Natural killer cell treated with Interleukin-12 subunit alpha and Interleukin-12 subunit beta and Interleukin-15 and Interleukin-18, amount 100 ng/mL, for 72 hours (primary cell): ENCODE measurements at regions not wholly inside any gene's neighbourhood (a gene's known extent, or its start where the extent isn't known, plus 50 kb on each side); places are given as distances from the start of the nearest gene placed in this dataset.

Experiments
- ATAC-seq, 2 donors: fragments of 150-1000 bp; cut with Tn5 transposase in 1 of 2; sonication (Bioruptor Pico), chemical (Tn5 transposase) in 1 of 2; 2 replicates each; pipeline ENCODE4 v1.10.0; 2021
- DNase-seq: peaks from one replicate; pipeline ENCODE4 v3.0.0; 2022; ENCODE audit warnings: low spot score
- H3K27ac Mint-ChIP-seq, 2 donors: 1 replicate in 1 of 2; 2 replicates in 1 of 2; pipeline ENCODE4 v1.8.0; 2022; ENCODE audit warnings: mixed read lengths in 2 of 2, mild to moderate bottlenecking in 1 of 2, moderate library complexity in 1 of 2
- H3K27me3 Mint-ChIP-seq, 2 donors: 1 replicate in 1 of 2; 2 replicates in 1 of 2; pipeline ENCODE4 v1.8.0; 2022; ENCODE audit warnings: mixed read lengths in 2 of 2
- H3K36me3 Mint-ChIP-seq: one replicate; pipeline ENCODE4 v1.8.0; 2022; ENCODE audit warnings: mixed read lengths
- H3K4me1 Mint-ChIP-seq, 2 donors: 1 replicate in 1 of 2; 2 replicates in 1 of 2; pipeline ENCODE4 v1.8.0; 2022; ENCODE audit warnings: low read depth in 2 of 2, mixed read lengths in 2 of 2, mild to moderate bottlenecking in 1 of 2
- H3K4me3 Mint-ChIP-seq: one replicate; pipeline ENCODE4 v1.8.0; 2022; ENCODE audit warnings: mixed read lengths
- H3K9me3 Mint-ChIP-seq: 2 replicates; pipeline ENCODE4 v1.8.0; 2022; ENCODE audit warnings: mixed read lengths

GRCh38 chr1:4083231-4084047 lies 183.4 kb upstream of the C1orf174 start:
- Mint-ChIP-seq H3K27me3 (peaks cover 9 to 20% of the 10 kb centered on the region in 2 donors), H3K9me3 (no peaks in the 10 kb centered on the region), H3K4me3 (no peak overlapping the region), H3K36me3 (no peaks in the 10 kb centered on the region), H3K27ac (no peak overlapping the region), H3K4me1 (no peaks in the 10 kb centered on the region)
- no peak for DNase-seq
- no peak for ATAC-seq

DNA sequence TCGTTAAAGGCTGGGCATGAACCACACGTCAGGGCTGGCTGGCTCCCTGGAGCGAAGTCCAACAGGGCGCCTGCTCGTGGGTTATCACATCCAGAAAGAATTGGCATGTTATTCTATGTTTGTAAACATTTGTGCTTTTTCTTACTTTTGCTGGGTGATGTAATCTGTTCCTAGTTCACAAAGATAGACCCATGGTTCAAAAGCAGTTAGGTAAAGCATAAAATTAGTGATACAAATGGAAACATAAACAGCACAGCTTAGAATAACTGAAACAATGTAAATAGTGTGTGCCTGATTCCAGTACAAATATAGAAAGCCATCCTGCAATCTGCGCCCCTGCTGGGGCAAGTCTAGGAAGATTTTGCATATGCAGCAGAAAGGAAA lies 184.0 kb upstream of the C1orf174 start:
- ATAC-seq (no peak), DNase-seq (no peak)
- Mint-ChIP-seq H3K9me3 (no peaks in the 10 kb centered on the region), H3K36me3 (no peaks in the 10 kb centered on the region), H3K27ac (no peak overlapping the region), H3K27me3 (peaks cover 9 to 20% of the 10 kb centered on the region in 2 donors), H3K4me3 (no peak overlapping the region), H3K4me1 (no peaks in the 10 kb centered on the region)

GRCh38 chr1:4084446-4084845 lies 184.4 kb upstream of the C1orf174 start:
- DNase-seq, result no peak
- H3K9me3 Mint-ChIP-seq, result no peaks in the 10 kb centered on the region
- no peak for ATAC-seq
- H3K36me3 Mint-ChIP-seq, result no peaks in the 10 kb centered on the region
- H3K4me3 Mint-ChIP-seq, result no peak overlapping the region
- H3K27ac Mint-ChIP-seq, result no peak overlapping the region
- peaks cover 9 to 20% of the 10 kb centered on the region in 2 donors for H3K27me3 Mint-ChIP-seq
- no peaks in the 10 kb centered on the region for H3K4me1 Mint-ChIP-seq

GRCh38 chr1:4084896-4085295 lies 184.8 kb upstream of the C1orf174 start:
- DNase-seq (no peak), ATAC-seq (no peak)
- H3K9me3 Mint-ChIP-seq, result no peaks in the 10 kb centered on the region
- H3K4me3 Mint-ChIP-seq, result no peak overlapping the region
- no peak overlapping the region for H3K27ac Mint-ChIP-seq
- H3K4me1 Mint-ChIP-seq, result no peaks in the 10 kb centered on the region
- peaks cover 9 to 20% of the 10 kb centered on the region in 2 donors for H3K27me3 Mint-ChIP-seq
- no peaks in the 10 kb centered on the region for H3K36me3 Mint-ChIP-seq

DNA sequence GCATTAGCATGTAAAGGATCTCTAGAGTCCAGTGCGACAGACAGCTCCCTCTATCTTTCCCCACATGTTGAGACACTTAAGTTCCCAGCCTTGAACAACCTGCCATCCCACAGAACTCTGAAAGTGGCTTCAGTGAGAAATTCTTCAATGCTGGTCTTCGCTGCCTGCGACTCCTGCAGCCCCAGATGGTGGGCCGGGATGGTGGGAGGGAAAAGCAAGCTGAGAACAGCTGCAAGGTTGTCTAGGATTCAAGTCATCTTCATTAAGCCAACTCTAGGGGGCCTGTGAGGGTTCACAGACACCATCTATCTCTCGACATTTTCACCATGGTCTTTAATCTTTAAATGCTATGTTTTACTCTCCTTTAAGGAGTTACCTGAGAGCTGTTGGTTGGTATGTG lies 185.5 kb upstream of the C1orf174 start:
- H3K4me3 Mint-ChIP-seq, result no peak overlapping the region

GRCh38 chr1:4086085-4086850 lies 186.2 kb upstream of the C1orf174 start:
- peaks cover 9 to 12% of the 10 kb centered on the region in 2 donors for H3K27me3 Mint-ChIP-seq
- H3K9me3 Mint-ChIP-seq, result no peaks in the 10 kb centered on the region
- no peak overlapping the region for H3K27ac Mint-ChIP-seq
- no peak for DNase-seq
- H3K4me1 Mint-ChIP-seq, result no peaks in the 10 kb centered on the region
- ATAC-seq, result no peak
- no peak overlapping the region for H3K4me3 Mint-ChIP-seq
- H3K36me3 Mint-ChIP-seq, result no peaks in the 10 kb centered on the region

More for the DNA sequence above, 185.5 kb upstream of the C1orf174 start:
- no peaks in the 10 kb centered on the region for H3K4me1 Mint-ChIP-seq
- H3K36me3 Mint-ChIP-seq, result no peaks in the 10 kb centered on the region
- H3K9me3 Mint-ChIP-seq, result no peaks in the 10 kb centered on the region
- DNase-seq (no peak), ATAC-seq (no peak)
- H3K27me3 Mint-ChIP-seq, result peaks cover 9 to 16% of the 10 kb centered on the region in 2 donors
- H3K27ac Mint-ChIP-seq, result no peak overlapping the region

- Mint-ChIP-seq H3K4me1 (no peaks in the 10 kb centered on the region), H3K9me3 (no peaks in the 10 kb centered on the region)
These were observed 186.8 kb upstream of the C1orf174 start for GRCh38 chr1:4086921-4087320.

DNA sequence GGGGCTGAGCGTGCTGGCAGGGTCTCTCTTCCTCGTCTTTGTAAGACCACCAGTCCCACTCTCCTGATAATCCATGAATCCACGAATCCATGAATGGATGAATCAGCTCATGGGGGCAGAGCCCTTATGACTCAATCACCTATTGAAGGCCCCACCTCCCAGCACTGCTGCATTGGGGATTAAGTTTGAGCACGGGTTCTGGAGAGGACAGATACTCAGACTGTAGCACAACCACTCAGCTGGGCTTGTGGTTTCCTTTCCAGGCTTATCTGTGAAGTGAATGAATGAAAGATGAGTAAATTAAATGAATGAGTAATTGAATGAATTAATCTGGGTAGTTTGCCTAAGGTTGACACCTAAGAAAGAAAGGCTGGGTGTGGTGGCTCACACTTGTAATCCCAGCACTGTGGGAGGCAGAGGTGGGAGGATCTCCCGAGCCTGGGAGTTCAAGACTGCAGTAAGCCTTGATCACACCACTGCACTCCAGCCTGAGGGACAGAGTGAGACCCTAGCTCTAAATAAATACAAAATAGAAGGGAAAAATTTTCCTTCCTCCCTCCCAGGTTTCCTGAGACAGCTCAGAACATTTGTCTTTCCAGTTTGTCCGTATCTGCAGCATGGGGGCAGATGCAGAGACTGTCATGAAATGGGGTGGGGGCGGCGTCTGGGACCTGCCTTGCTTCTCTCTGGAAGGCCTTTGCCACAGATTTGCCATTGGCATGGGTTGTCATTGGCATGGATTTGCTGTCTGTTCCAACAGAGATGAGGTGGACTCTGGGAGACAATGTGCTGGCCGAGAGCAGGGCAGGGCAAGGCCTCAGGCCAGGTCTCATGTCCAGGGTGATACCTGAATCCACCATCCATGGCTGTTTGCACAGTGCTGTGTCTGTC lies 187.7 kb upstream of the C1orf174 start:
- Mint-ChIP-seq H3K36me3 (no peaks in the 10 kb centered on the region), H3K4me1 (no peaks in the 10 kb centered on the region), H3K27ac (no peak overlapping the region), H3K4me3 (no peak overlapping the region), H3K27me3 (peaks cover 9 to 12% of the 10 kb centered on the region in 2 donors), H3K9me3 (no peaks in the 10 kb centered on the region)
- DNase-seq (no peak), ATAC-seq (peak in 1 of 2 donors; percentile 9)

More at GRCh38 chr1:4086921-4087320, 186.8 kb upstream of the C1orf174 start:
- no peak for DNase-seq
- peaks cover 9 to 12% of the 10 kb centered on the region in 2 donors for H3K27me3 Mint-ChIP-seq
- no peak for ATAC-seq
- no peak overlapping the region for H3K27ac Mint-ChIP-seq
- H3K36me3 Mint-ChIP-seq, result no peaks in the 10 kb centered on the region
- no peak overlapping the region for H3K4me3 Mint-ChIP-seq

GRCh38 chr1:4088676-4089075 lies 188.6 kb upstream of the C1orf174 start:
- Mint-ChIP-seq H3K9me3 (no peaks in the 10 kb centered on the region), H3K27me3 (peaks cover 9 to 12% of the 10 kb centered on the region in 2 donors), H3K36me3 (no peaks in the 10 kb centered on the region), H3K4me3 (no peak overlapping the region), H3K4me1 (no peaks in the 10 kb centered on the region), H3K27ac (no peak overlapping the region)
- no peak for DNase-seq
- no peak for ATAC-seq

DNA sequence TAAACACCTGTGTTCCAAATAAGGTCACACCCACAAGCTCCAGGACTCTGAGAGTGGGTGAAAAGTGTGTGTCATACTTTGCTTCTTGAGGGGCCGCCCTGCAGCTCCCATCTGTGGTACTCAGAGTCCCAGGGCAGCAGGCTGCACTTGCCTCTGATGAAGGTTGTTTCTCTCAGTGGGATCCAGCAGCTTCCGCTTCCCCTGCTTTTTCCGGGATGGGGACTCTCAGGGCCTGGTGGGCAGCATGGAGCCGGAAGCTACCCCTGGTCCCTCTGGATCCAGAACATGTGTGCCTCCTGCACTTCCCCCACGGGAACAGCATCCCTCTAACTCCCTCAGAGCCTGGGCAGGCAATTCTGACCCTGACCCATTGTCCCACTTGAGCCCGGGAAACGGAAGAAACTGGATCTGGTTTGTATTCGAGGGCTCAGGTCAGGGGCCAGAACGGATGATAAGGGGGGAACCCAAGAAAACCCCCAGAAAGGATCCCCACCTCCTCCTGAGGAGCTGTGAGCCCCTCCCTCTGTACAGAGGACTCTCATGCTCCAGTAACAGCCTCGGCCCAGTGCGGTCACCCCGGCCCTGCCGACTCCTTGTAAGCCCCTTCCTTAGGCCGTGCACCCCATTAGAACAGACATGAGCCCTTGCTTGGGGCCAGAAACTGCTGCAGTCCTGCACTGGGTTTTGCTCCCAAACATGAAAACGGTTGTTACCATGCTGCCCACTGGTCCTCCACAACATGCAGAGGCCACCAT lies 189.5 kb upstream of the C1orf174 start:
- ATAC-seq (no peak), DNase-seq (no peak)
- Mint-ChIP-seq H3K36me3 (no peaks in the 10 kb centered on the region), H3K27me3 (peaks cover 6 to 7% of the 10 kb centered on the region in 2 donors), H3K4me3 (no peak overlapping the region), H3K9me3 (no peaks in the 10 kb centered on the region), H3K27ac (no peak overlapping the region), H3K4me1 (no peaks in the 10 kb centered on the region)

- H3K27ac Mint-ChIP-seq, result no peak overlapping the region
- no peaks in the 10 kb centered on the region for H3K36me3 Mint-ChIP-seq
- no peak overlapping the region for H3K4me3 Mint-ChIP-seq
- DNase-seq (no peak), ATAC-seq (no peak)
- no peaks in the 10 kb centered on the region for H3K4me1 Mint-ChIP-seq
- H3K9me3 Mint-ChIP-seq, result no peaks in the 10 kb centered on the region
- peaks cover 3 to 6% of the 10 kb centered on the region in 2 donors for H3K27me3 Mint-ChIP-seq
These were observed 190.5 kb upstream of the C1orf174 start for GRCh38 chr1:4090556-4090955.

GRCh38 chr1:4090976-4091660 lies 191.0 kb upstream of the C1orf174 start:
- DNase-seq, result no peak
- H3K4me3 Mint-ChIP-seq, result no peak overlapping the region
- peaks cover 0 to 5% of the 10 kb centered on the region in 2 donors for H3K27me3 Mint-ChIP-seq
- H3K36me3 Mint-ChIP-seq, result no peaks in the 10 kb centered on the region
- ATAC-seq, result no peak
- no peak overlapping the region for H3K27ac Mint-ChIP-seq
- no peaks in the 10 kb centered on the region for H3K4me1 Mint-ChIP-seq
- H3K9me3 Mint-ChIP-seq, result no peaks in the 10 kb centered on the region
